ENCODE measurements at regions not wholly inside any gene's neighbourhood (a gene's known extent, or its start where the extent isn't known, plus 50 kb on each side); places are given as distances from the start of the nearest gene placed in this dataset.

- no peak for DNase-seq (ENCODE audit: low read depth)
Observed at GRCh38 chr1:168963601-168964000, 142.9 kb upstream of the ATP1B1 start.

GRCh38 chr1:168964478-168964877 lies 142.0 kb upstream of the ATP1B1 start:
- no peak for DNase-seq (ENCODE audit: low read depth)

- DNase-seq (ENCODE audit: low read depth): no peak
Observed at GRCh38 chr1:168966217-168966616, 140.3 kb upstream of the ATP1B1 start.

GRCh38 chr1:168966636-168967035 lies 139.9 kb upstream of the ATP1B1 start:
- DNase-seq (ENCODE audit: low read depth): no peak

- DNase-seq (ENCODE audit: low read depth): no peak
Observed at GRCh38 chr1:168970926-168971659, 135.4 kb upstream of the ATP1B1 start.

GRCh38 chr1:168972225-168972624 lies 134.3 kb upstream of the ATP1B1 start:
- no peak for DNase-seq (ENCODE audit: low read depth)

- DNase-seq (ENCODE audit: low read depth): no peak
Observed at GRCh38 chr1:168972887-168973286, 133.6 kb upstream of the ATP1B1 start.

GRCh38 chr1:168974117-168974516 lies 132.4 kb upstream of the ATP1B1 start:
- no peak for DNase-seq (ENCODE audit: low read depth)

GRCh38 chr1:168974611-168975010 lies 131.9 kb upstream of the ATP1B1 start:
- DNase-seq (ENCODE audit: low read depth): no peak

- no peak for DNase-seq (ENCODE audit: low read depth)
Observed at GRCh38 chr1:168976267-168976666, 130.2 kb upstream of the ATP1B1 start.

GRCh38 chr1:168977618-168978017 lies 128.9 kb upstream of the ATP1B1 start:
- DNase-seq (ENCODE audit: low read depth): no peak

GRCh38 chr1:168979276-168979675 lies 127.2 kb upstream of the ATP1B1 start:
- no peak for DNase-seq (ENCODE audit: low read depth)

GRCh38 chr1:168980180-168980579 lies 126.3 kb upstream of the ATP1B1 start:
- DNase-seq (ENCODE audit: low read depth): no peak

GRCh38 chr1:168980656-168981055 lies 125.8 kb upstream of the ATP1B1 start:
- DNase-seq (ENCODE audit: low read depth): no peak

- no peak for DNase-seq (ENCODE audit: low read depth)
Observed at GRCh38 chr1:168982778-168983177, 123.7 kb upstream of the ATP1B1 start.

- DNase-seq (ENCODE audit: low read depth): no peak
Observed at GRCh38 chr1:168987330-168987729, 119.2 kb upstream of the ATP1B1 start.

- DNase-seq (ENCODE audit: low read depth): no peak
Observed at GRCh38 chr1:168987923-168988322, 118.6 kb upstream of the ATP1B1 start.

GRCh38 chr1:168989985-168990384 lies 116.5 kb upstream of the ATP1B1 start:
- DNase-seq (ENCODE audit: low read depth): no peak

- no peak for DNase-seq (ENCODE audit: low read depth)
Observed at GRCh38 chr1:168991667-168992475, 114.6 kb upstream of the ATP1B1 start.

- DNase-seq (ENCODE audit: low read depth): no peak
Observed at GRCh38 chr1:169001353-169001752, 105.1 kb upstream of the ATP1B1 start.

GRCh38 chr1:169003864-169004516 lies 102.5 kb upstream of the ATP1B1 start:
- DNase-seq (ENCODE audit: low read depth): no peak

GRCh38 chr1:169005776-169006175 lies 100.7 kb upstream of the ATP1B1 start:
- DNase-seq (ENCODE audit: low read depth): no peak
